GM12892 (cell line): ENCODE measurements at regions not wholly inside any gene's neighbourhood (a gene's known extent, or its start where the extent isn't known, plus 50 kb on each side); places are given as distances from the start of the nearest gene placed in this dataset.

Source experiments
- POLR2A ChIP-seq: IDR thresholded peaks from 2 replicates; pipeline ENCODE4 v1.6.1; 2011; ENCODE audit warnings: low read depth, low read length, control low read depth
- POLR2AphosphoS5 ChIP-seq: IDR thresholded peaks from 2 replicates; pipeline ENCODE4 v1.6.1; 2011; ENCODE audit warnings: low read depth, low read length, control low read depth

GRCh38 chr6:106730264-106730663 is 100.9 kb downstream of the QRSL1 start:
- TF ChIP-seq POLR2AphosphoS5 (no peak), POLR2A (no peak)
